ENCODE measurements at regions not wholly inside any gene's neighbourhood (a gene's known extent, or its start where the extent isn't known, plus 50 kb on each side); places are given as distances from the start of the nearest gene placed in this dataset.

GRCh38 chr6:169891846-169892245 is 140.4 kb downstream of the ERMARD start:
- Histone ChIP-seq H3K27ac (ENCODE audit: low read depth, low read length, poor library complexity, severe bottlenecking) (no peak overlapping the region), H3K4me3 (ENCODE audit: low read depth, low read length, poor library complexity, severe bottlenecking) (no peak overlapping the region), H3K27me3 (replicated peaks; ENCODE audit: insufficient read depth, low read depth, low read length, poor library complexity) (peaks cover 9% of the 10 kb centered on the region), H3K36me3 (ENCODE audit: insufficient read depth, low read length, poor library complexity, severe bottlenecking) (no peaks in the 10 kb centered on the region), H3K4me1 (ENCODE audit: insufficient read depth, low read length, poor library complexity, severe bottlenecking) (no peaks in the 10 kb centered on the region), H3K9me3 (ENCODE audit: low read depth, low read length, poor library complexity, severe bottlenecking) (no peaks in the 10 kb centered on the region)
- no TSS peak for BruUV-seq (replicated peaks)
- no peak for DNase-seq (ENCODE audit: low spot score)
- POLR2A ChIA-PET (ENCODE audit: low non-redundant PET) = no interaction called here
- intact Hi-C loops (cut with micrococcal nuclease; ENCODE audit: unreplicated experiment) = no loop called here
- CTCF ChIA-PET = no interaction called here
- no peak for TF ChIP-seq CTCF (conservative IDR thresholded peaks at IDR 0.05; ENCODE audit: low read depth, low read length)
- TF ChIP-seq EZH2 (IDR thresholded peaks at IDR 0.05; ENCODE audit: borderline replicate concordance, low read depth, low read length, poor library complexity, severe bottlenecking) = no peak

GRCh38 chr6:169891421-169891820 is 140.0 kb downstream of the ERMARD start:
- Histone ChIP-seq H3K27ac (ENCODE audit: low read depth, low read length, poor library complexity, severe bottlenecking) (no peak overlapping the region), H3K9me3 (ENCODE audit: low read depth, low read length, poor library complexity, severe bottlenecking) (no peaks in the 10 kb centered on the region), H3K4me3 (ENCODE audit: low read depth, low read length, poor library complexity, severe bottlenecking) (no peak overlapping the region), H3K36me3 (ENCODE audit: insufficient read depth, low read length, poor library complexity, severe bottlenecking) (no peaks in the 10 kb centered on the region), H3K4me1 (ENCODE audit: insufficient read depth, low read length, poor library complexity, severe bottlenecking) (no peaks in the 10 kb centered on the region), H3K27me3 (replicated peaks; ENCODE audit: insufficient read depth, low read depth, low read length, poor library complexity) (peaks cover 9% of the 10 kb centered on the region)
- no peak for DNase-seq (ENCODE audit: low spot score)
- no peak for TF ChIP-seq EZH2 (IDR thresholded peaks at IDR 0.05; ENCODE audit: borderline replicate concordance, low read depth, low read length, poor library complexity, severe bottlenecking)
- no peak for TF ChIP-seq CTCF (conservative IDR thresholded peaks at IDR 0.05; ENCODE audit: low read depth, low read length)
- POLR2A ChIA-PET (ENCODE audit: low non-redundant PET) = no interaction called here
- intact Hi-C loops (cut with micrococcal nuclease; ENCODE audit: unreplicated experiment) = no loop called here
- CTCF ChIA-PET = no interaction called here
- BruUV-seq (replicated peaks) = no TSS peak

GRCh38 chr6:169890901-169891300 is 139.5 kb downstream of the ERMARD start:
- peaks cover 9% of the 10 kb centered on the region for H3K27me3 ChIP-seq (replicated peaks; ENCODE audit: insufficient read depth, low read depth, low read length, poor library complexity)
- ChIA-PET CTCF (no interaction called here), POLR2A (ENCODE audit: low non-redundant PET) (no interaction called here)
- intact Hi-C loops (cut with micrococcal nuclease; ENCODE audit: unreplicated experiment) = no loop called here
- H3K27ac ChIP-seq (ENCODE audit: low read depth, low read length, poor library complexity, severe bottlenecking) = no peak overlapping the region
- H3K4me1 ChIP-seq (ENCODE audit: insufficient read depth, low read length, poor library complexity, severe bottlenecking) = no peaks in the 10 kb centered on the region
- H3K4me3 ChIP-seq (ENCODE audit: low read depth, low read length, poor library complexity, severe bottlenecking) = no peak overlapping the region
- TF ChIP-seq EZH2 (IDR thresholded peaks at IDR 0.05; ENCODE audit: borderline replicate concordance, low read depth, low read length, poor library complexity, severe bottlenecking) = no peak
- no peak for TF ChIP-seq CTCF (conservative IDR thresholded peaks at IDR 0.05; ENCODE audit: low read depth, low read length)
- H3K9me3 ChIP-seq (ENCODE audit: low read depth, low read length, poor library complexity, severe bottlenecking) = no peaks in the 10 kb centered on the region
- DNase-seq (ENCODE audit: low spot score) = no peak
- no peaks in the 10 kb centered on the region for H3K36me3 ChIP-seq (ENCODE audit: insufficient read depth, low read length, poor library complexity, severe bottlenecking)
- no TSS peak for BruUV-seq (replicated peaks)
